ENCODE measurements at regions not wholly inside any gene's neighbourhood (a gene's known extent, or its start where the extent isn't known, plus 50 kb on each side); places are given as distances from the start of the nearest gene placed in this dataset.

- Histone ChIP-seq H3K56ac (replicated peaks; ENCODE audit: insufficient read length, low read depth, low read length) (no peak overlapping the region), H3K36me3 (ENCODE audit: control insufficient read depth in 2 of 4, insufficient read depth in 4 of 4, low read length in 3 of 4) (no peaks in the 10 kb centered on the region), H3K4me1 (replicated peaks in 1 of 4; ENCODE audit: control insufficient read depth in 3 of 4, insufficient read depth in 4 of 4, low read length in 3 of 4) (peaks cover 0 to 2% (median 0%) of the 10 kb centered on the region in 4 experiments; a peak in 1 of 7 replicates), H3K79me1 (ENCODE audit: low read depth, low read length) (no peaks in the 10 kb centered on the region), H2BK5ac (ENCODE audit: low read depth, low read length) (no peak overlapping the region), H3K23ac (ENCODE audit: insufficient read length) (no peak overlapping the region), H2BK120ac (replicated peaks; ENCODE audit: low read depth, low read length) (no peak overlapping the region), H3K18ac (ENCODE audit: extremely low read depth, low read length) (no peak overlapping the region), H2BK15ac (ENCODE audit: low read length) (no peak overlapping the region), H3K4ac (replicated peaks; ENCODE audit: insufficient read length, low read depth, low read length) (no peak overlapping the region), H2BK20ac (ENCODE audit: low read length) (no peak overlapping the region), H2AFZ (ENCODE audit: low read length) (no peak overlapping the region), H3K4me3 (ENCODE audit: extremely low read depth in 1 of 4, insufficient read depth in 2 of 4, low read depth in 3 of 4, low read length in 4 of 4) (no peak overlapping the region), H2BK12ac (ENCODE audit: low read depth, low read length) (no peak overlapping the region), H3K27ac (ENCODE audit: low read depth, low read length) (no peak overlapping the region), H3K23me2 (ENCODE audit: low read depth, low read length) (no peaks in the 10 kb centered on the region), H3K79me2 (ENCODE audit: control insufficient read depth in 1 of 2, insufficient read depth in 2 of 2, low read length in 2 of 2) (no peaks in the 10 kb centered on the region), H3K9me3 (ENCODE audit: insufficient read depth in 2 of 2, low read depth in 1 of 2, low read length in 1 of 2) (no peaks in the 10 kb centered on the region), H3K4me2 (ENCODE audit: insufficient read depth in 1 of 2, low read depth in 2 of 2, low read length in 2 of 2) (no peak overlapping the region), H3K14ac (ENCODE audit: insufficient read length) (no peak overlapping the region), H4K5ac (ENCODE audit: insufficient read length, low read depth, low read length) (no peak overlapping the region), H4K91ac (replicated peaks; ENCODE audit: insufficient read length, low read length) (no peak overlapping the region), H3K27me3 (replicated peaks in 1 of 4; ENCODE audit: control insufficient read depth in 3 of 4, extremely low read depth in 1 of 4, insufficient read depth in 3 of 4, low read length in 3 of 4) (no peaks in the 10 kb centered on the region; a peak in 1 of 7 replicates), H3K9ac (replicated peaks in 1 of 4; ENCODE audit: extremely low read depth in 1 of 4, low read depth in 3 of 4, low read length in 3 of 4) (no peak overlapping the region), H4K20me1 (replicated peaks in 1 of 2; ENCODE audit: control insufficient read depth in 1 of 2, insufficient read depth in 2 of 2, low read length in 2 of 2) (no peaks in the 10 kb centered on the region), H4K8ac (ENCODE audit: extremely low read depth, insufficient read depth, low read length) (no peak overlapping the region), H2AK5ac (ENCODE audit: low read depth, low read length) (no peak overlapping the region)
- DNase-seq (ENCODE audit: low read depth in 1 of 2, low spot score in 2 of 2) (no peak), FAIRE-seq (peak; percentile 85)
- ChIA-PET POLR2A (ENCODE audit: partially characterized antibody) (no interaction called here), CTCF (ENCODE audit: partially characterized antibody) (interaction anchor here (0.6 to 3.2 kb wide), 18 partner anchors 10 to 268 kb away, joined by 3 to 25 read pairs (median 4); no protein-coding TSS in a partner anchor)
- TF ChIP-seq, protein P1, sequence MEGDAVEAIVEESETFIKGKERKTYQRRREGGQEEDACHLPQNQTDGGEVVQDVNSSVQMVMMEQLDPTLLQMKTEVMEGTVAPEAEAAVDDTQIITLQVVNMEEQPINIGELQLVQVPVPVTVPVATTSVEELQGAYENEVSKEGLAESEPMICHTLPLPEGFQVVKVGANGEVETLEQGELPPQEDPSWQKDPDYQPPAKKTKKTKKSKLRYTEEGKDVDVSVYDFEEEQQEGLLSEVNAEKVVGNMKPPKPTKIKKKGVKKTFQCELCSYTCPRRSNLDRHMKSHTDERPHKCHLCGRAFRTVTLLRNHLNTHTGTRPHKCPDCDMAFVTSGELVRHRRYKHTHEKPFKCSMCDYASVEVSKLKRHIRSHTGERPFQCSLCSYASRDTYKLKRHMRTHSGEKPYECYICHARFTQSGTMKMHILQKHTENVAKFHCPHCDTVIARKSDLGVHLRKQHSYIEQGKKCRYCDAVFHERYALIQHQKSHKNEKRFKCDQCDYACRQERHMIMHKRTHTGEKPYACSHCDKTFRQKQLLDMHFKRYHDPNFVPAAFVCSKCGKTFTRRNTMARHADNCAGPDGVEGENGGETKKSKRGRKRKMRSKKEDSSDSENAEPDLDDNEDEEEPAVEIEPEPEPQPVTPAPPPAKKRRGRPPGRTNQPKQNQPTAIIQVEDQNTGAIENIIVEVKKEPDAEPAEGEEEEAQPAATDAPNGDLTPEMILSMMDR (IDR thresholded peaks at IDR 0.05; ENCODE audit: control extremely low read depth in 1 of 3, insufficient read depth in 1 of 3, low read depth in 1 of 3, low read length in 3 of 3): peak in 2 of 3 experiments; percentile 57 to 74; a peak in 2 of 4 replicates
- TF ChIP-seq KDM5A (IDR thresholded peaks at IDR 0.05; ENCODE audit: low read length) (no peak), SP4 (IDR thresholded peaks at IDR 0.05; ENCODE audit: low read length) (no peak), NANOG (IDR thresholded peaks at IDR 0.05; ENCODE audit: insufficient read depth, low read depth, low read length, poor library complexity, severe bottlenecking) (no peak), BACH1 (IDR thresholded peaks at IDR 0.05; ENCODE audit: low read length) (no peak), RAD21 (IDR thresholded peaks at IDR 0.05 in 1 of 2, conservative IDR thresholded peaks at IDR 0.05 in 1 of 2; ENCODE audit: low read depth in 2 of 2, low read length in 2 of 2) (peak; percentile 40 to 53; a peak in 3 of 4 replicates)
- WGBS, 2 experiments (ENCODE audit: extremely low coverage in 1 of 2, insufficient coverage in 1 of 2, insufficient read length in 1 of 2, insufficient replicate concordance in 2 of 2, low coverage in 1 of 2, low lambda C conversion rate in 2 of 2, missing lambda C conversion rate in 1 of 2): 41% methylated on average over 7 of the region's 7 CpGs; no CpG with 5 or more reads in 1 of the 2 experiments
Observed at GRCh38 chr14:21734457-21735074, 60.9 kb upstream of the OR4E1 start.
